HK-2 (cell line): ENCODE measurements at regions not wholly inside any gene's neighbourhood (a gene's known extent, or its start where the extent isn't known, plus 50 kb on each side); places are given as distances from the start of the nearest gene placed in this dataset.

Experiments
- DNase-seq: peaks from one replicate; pipeline ENCODE4 v3.0.0-alpha.2; 2018; ENCODE audit not compliant: unreplicated experiment

DNA sequence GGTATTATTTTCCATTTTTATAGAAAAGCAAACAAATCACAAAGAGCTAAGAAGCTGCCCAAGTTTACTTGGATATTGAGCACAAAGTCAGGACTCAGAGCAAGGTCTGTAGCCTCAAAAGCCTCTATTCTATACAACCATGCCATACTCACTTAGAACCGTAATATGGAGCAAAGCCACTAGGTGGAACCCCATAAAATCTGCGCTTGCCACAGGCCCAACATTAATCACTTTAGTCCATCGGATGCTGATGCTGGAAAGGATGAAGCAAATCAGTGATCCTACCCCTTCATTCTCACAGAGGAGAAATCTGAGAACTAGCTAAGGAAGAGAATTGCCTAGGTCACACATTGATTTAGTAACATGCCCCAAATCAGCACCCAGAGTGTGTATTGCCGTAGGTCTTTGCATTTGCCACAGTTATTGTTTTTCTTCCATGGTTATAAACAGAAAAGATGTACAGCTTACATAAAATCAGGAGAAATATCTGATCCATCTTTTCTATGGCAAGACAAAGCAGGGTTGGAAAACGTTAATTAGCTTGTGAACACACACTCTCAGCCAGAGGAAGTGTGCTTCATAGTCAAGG is 56.7 kb upstream of the RAB38 start:
- peak; percentile 1 for DNase-seq

DNA sequence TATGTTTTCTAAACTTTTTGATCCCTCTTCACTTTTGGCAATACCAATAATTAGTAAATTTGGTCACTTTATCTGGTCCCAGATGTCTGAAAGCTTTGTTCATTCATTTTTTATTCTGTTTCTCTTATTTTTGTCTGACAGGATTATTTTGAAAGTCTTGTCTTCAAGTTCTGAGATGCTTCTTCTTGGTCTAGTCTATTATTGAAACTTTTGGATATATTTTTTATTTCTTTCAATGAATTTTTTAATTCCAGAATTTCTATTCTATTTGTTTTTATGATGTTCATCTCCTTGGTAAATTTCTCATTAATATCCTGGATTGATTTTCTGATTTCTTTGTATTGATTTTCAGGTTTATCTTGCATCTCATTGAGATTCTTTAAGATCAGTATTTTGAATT is 54.1 kb upstream of the RAB38 start:
- DNase-seq, result no peak
